ENCODE measurements at regions not wholly inside any gene's neighbourhood (a gene's known extent, or its start where the extent isn't known, plus 50 kb on each side); places are given as distances from the start of the nearest gene placed in this dataset.

GRCh38 chr10:125266966-125267365 is 106.6 kb upstream of the CTBP2 start:
- TF ChIP-seq CTCF (conservative IDR thresholded peaks at IDR 0.05; ENCODE audit: low read depth, low read length), result no peak
- TF ChIP-seq EZH2 (IDR thresholded peaks at IDR 0.05; ENCODE audit: borderline replicate concordance, low read depth, low read length, poor library complexity, severe bottlenecking), result no peak
